SK-N-SH (cell line): ENCODE measurements at regions not wholly inside any gene's neighbourhood (a gene's known extent, or its start where the extent isn't known, plus 50 kb on each side); places are given as distances from the start of the nearest gene placed in this dataset.

Experiments
- CTCF ChIA-PET: fragments of 300-600, 350-600 bp; formaldehyde crosslinking; extraction: SDS; loops from one replicate; lab custom pipeline; 2021; lab: Yijun Ruan, JAX
- POLR2A ChIA-PET: fragments of 350-600 bp; sonication (Branson Sonifier 250); formaldehyde crosslinking; extraction: SDS; loops from one replicate; lab custom pipeline; 2020; ENCODE audit warnings: antibody characterized with exemption, inconsistent platforms; lab: Yijun Ruan, JAX
- DNase-seq: peaks from one replicate; pipeline ENCODE4 v3.0.0; 2012
- H2AFZ ChIP-seq: fragments of 200-600 bp; sonication (generic); 2 replicates; pipeline ENCODE4 v1.8.1; 2016; ENCODE audit warnings: antibody characterized with exemption, mild to moderate bottlenecking, low read depth
- H3F3A ChIP-seq: fragments of 200-600 bp; sonication (generic); replicated peaks from 2 replicates; pipeline ENCODE3; 2016; ENCODE audit warnings: antibody characterized with exemption, mild to moderate bottlenecking; ENCODE audit not compliant: insufficient read depth
- H3K27ac ChIP-seq, 2 experiments: fragments of 200-500 bp in 1 of 2; fragments of 200-600 bp in 1 of 2; sonication (Bioruptor generic) in 1 of 2; sonication (generic), shearing (Covaris generic) in 1 of 2; 2 replicates each; pipeline versions ENCODE4 v1.5.1 to v1.6.1; 2014 to 2016; ENCODE audit warnings: low read depth in 2 of 2, inconsistent platforms in 1 of 2, low read length in 1 of 2, mild to moderate bottlenecking in 1 of 2, mixed read lengths in 1 of 2
- H3K27me3 ChIP-seq: fragments of 200-600 bp; sonication (generic), shearing (Covaris generic); 2 replicates; pipeline ENCODE4 v1.6.1; 2016; ENCODE audit warnings: mixed run types; ENCODE audit not compliant: insufficient read depth
- H3K36me3 ChIP-seq, 2 experiments: fragments of 200-500 bp in 1 of 2; fragments of 200-600 bp in 1 of 2; sonication (Bioruptor generic) in 1 of 2; sonication (generic) in 1 of 2; replicated peaks in 1 of 2; 2 replicates each; pipeline versions ENCODE3 to v1.5.1; 2014 to 2016; ENCODE audit warnings: low read length in 1 of 2, mild to moderate bottlenecking in 1 of 2; ENCODE audit not compliant: insufficient read depth in 2 of 2, control insufficient read depth in 1 of 2
- H3K4me1 ChIP-seq, 2 experiments: fragments of 200-500 bp in 1 of 2; fragments of 200-600 bp in 1 of 2; sonication (Bioruptor generic) in 1 of 2; sonication (generic), shearing (Covaris generic) in 1 of 2; 2 replicates each; pipeline versions ENCODE4 v1.5.1 to v1.6.1; 2014 to 2016; ENCODE audit warnings: low read depth in 1 of 2, low read length in 1 of 2, mixed run types in 1 of 2; ENCODE audit not compliant: insufficient read depth in 2 of 2, control insufficient read depth in 1 of 2
- H3K4me2 ChIP-seq: fragments of 200-600 bp; sonication (generic), shearing (Covaris generic); 2 replicates; pipeline ENCODE4 v1.6.1; 2017; ENCODE audit warnings: mixed run types
- H3K4me3 ChIP-seq, 2 experiments: fragments of 200-500 bp in 1 of 2; fragments of 200-600 bp in 1 of 2; sonication (Bioruptor generic) in 1 of 2; sonication (generic), shearing (Covaris generic) in 1 of 2; 2 replicates each; pipeline versions ENCODE4 v1.5.1 to v1.8.1; 2014 to 2016; ENCODE audit warnings: low read depth in 2 of 2, inconsistent platforms in 1 of 2, low read length in 1 of 2, mild to moderate bottlenecking in 1 of 2, mixed read lengths in 1 of 2, moderate library complexity in 1 of 2
- H3K79me2 ChIP-seq: fragments of 200-600 bp; sonication (generic); 2 replicates; pipeline ENCODE4 v1.8.1; 2017; ENCODE audit warnings: mild to moderate bottlenecking; ENCODE audit not compliant: insufficient read depth
- H3K9ac ChIP-seq: fragments of 200-600 bp; sonication (generic); 2 replicates; pipeline ENCODE4 v1.6.1; 2017; ENCODE audit warnings: mixed run types
- H3K9me2 ChIP-seq: fragments of 200-600 bp; sonication (generic); 2 replicates; pipeline ENCODE4 v1.6.1; 2017; ENCODE audit warnings: mixed run types
- H3K9me3 ChIP-seq: fragments of 200-600 bp; sonication (generic); 2 replicates; pipeline ENCODE4 v1.6.1; 2017; ENCODE audit warnings: mixed run types, mild to moderate bottlenecking, moderate library complexity
- H4K20me1 ChIP-seq: fragments of 200-600 bp; sonication (generic); 2 replicates; pipeline ENCODE4 v1.6.1; 2017; ENCODE audit warnings: mild to moderate bottlenecking, mixed run types; ENCODE audit not compliant: insufficient read depth
- CTCF ChIP-seq: fragments of 200-600 bp; sonication (generic); IDR thresholded peaks from 2 replicates; pipeline ENCODE4 v1.6.1; 2017; ENCODE audit warnings: antibody characterized with exemption, mild to moderate bottlenecking, moderate library complexity
- ELF1 ChIP-seq: IDR thresholded peaks from 2 replicates; pipeline ENCODE4 v1.4.0; 2012
- EP300 ChIP-seq, 2 experiments: IDR thresholded peaks; 2 replicates each; pipeline versions ENCODE4 v1.4.0 to v1.6.1; 2012; ENCODE audit warnings: borderline replicate concordance in 1 of 2, low read depth in 1 of 2, low read length in 1 of 2
- GABPA ChIP-seq: IDR thresholded peaks from 2 replicates; pipeline ENCODE4 v1.4.0; 2012; ENCODE audit warnings: low read depth, mild to moderate bottlenecking
- MAX ChIP-seq: IDR thresholded peaks from 2 replicates; pipeline ENCODE4 v1.4.0; 2012; ENCODE audit warnings: low read depth
- MXI1 ChIP-seq: IDR thresholded peaks from 2 replicates; pipeline ENCODE4 v1.6.1; 2012; ENCODE audit warnings: mild to moderate bottlenecking, low read depth, low read length, improper control_type of control experiment
- PBX3 ChIP-seq: IDR thresholded peaks from 2 replicates; pipeline ENCODE4; 2012
- SIN3A ChIP-seq: IDR thresholded peaks from 2 replicates; pipeline ENCODE4 v1.6.1; 2012; ENCODE audit warnings: low read depth, mild to moderate bottlenecking, low read length, moderate library complexity, borderline replicate concordance
- SMC3 ChIP-seq: IDR thresholded peaks from 2 replicates; pipeline ENCODE4 v1.6.1; 2012; ENCODE audit warnings: low read depth, low read length, improper control_type of control experiment
- TAF1 ChIP-seq: IDR thresholded peaks from 2 replicates; pipeline ENCODE4 v1.6.1; 2012; ENCODE audit warnings: low read depth, mild to moderate bottlenecking, low read length, moderate library complexity, borderline replicate concordance
- TEAD4 ChIP-seq: IDR thresholded peaks from 2 replicates; pipeline ENCODE4 v1.4.0; 2012; ENCODE audit warnings: mild to moderate bottlenecking, borderline replicate concordance; ENCODE audit not compliant: insufficient read depth
- WGBS: methylation state at CpG from one replicate; pipeline ENCODE4 v1.1.6; 2017; ENCODE audit warnings: low lambda C conversion rate; 5-methylcytosine and 5-hydroxymethylcytosine counted together
- TF ChIP-seq, protein P1 (sequence below): fragments of 150-350 bp; IDR thresholded peaks from 2 replicates; pipeline ENCODE4 v1.6.1; 2016; ENCODE audit warnings: mild to moderate bottlenecking, low read depth, low read length

DNA sequence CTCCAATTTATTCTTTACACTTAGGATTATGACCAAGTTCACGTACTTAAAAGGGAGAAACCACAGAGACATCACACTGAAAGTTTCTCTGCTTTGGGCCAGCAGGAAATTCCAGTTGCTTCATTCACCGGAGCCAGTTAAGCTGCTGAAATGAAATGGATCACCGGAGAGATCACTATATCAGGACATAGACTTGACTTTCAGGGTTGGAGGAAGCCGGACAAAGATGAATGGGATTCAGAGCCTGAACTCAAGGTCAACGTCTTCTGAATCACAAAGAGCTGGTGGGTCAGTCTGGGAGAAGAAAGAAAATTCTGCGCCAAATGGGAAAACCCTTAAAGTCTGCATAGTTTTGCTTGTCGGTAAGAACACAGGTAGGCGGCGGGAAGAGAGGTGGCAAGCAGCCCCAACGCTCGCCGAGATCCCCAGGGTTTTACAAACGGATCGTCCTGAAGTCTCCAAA is 81.9 kb upstream of the CCDC28A start:
- H3K27me3 ChIP-seq, result peaks cover 25% of the 10 kb centered on the region
- no peaks in the 10 kb centered on the region for H3K36me3 ChIP-seq
- H3K9ac ChIP-seq, result no peak overlapping the region
- ChIA-PET POLR2A (no interaction called here), CTCF (interaction anchor here (0.5 to 1.8 kb wide), 2 partner anchors 9 to 16 kb away, joined by 3 to 5 read pairs; no protein-coding TSS in a partner anchor)
- H2AFZ ChIP-seq, result no peak overlapping the region
- DNase-seq, result no peak
- H4K20me1 ChIP-seq, result no peaks in the 10 kb centered on the region
- H3K4me1 ChIP-seq, result no peaks in the 10 kb centered on the region; a peak in 1 of 4 replicates
- peaks cover 3% of the 10 kb centered on the region for H3F3A ChIP-seq
- TF ChIP-seq, protein P1, sequence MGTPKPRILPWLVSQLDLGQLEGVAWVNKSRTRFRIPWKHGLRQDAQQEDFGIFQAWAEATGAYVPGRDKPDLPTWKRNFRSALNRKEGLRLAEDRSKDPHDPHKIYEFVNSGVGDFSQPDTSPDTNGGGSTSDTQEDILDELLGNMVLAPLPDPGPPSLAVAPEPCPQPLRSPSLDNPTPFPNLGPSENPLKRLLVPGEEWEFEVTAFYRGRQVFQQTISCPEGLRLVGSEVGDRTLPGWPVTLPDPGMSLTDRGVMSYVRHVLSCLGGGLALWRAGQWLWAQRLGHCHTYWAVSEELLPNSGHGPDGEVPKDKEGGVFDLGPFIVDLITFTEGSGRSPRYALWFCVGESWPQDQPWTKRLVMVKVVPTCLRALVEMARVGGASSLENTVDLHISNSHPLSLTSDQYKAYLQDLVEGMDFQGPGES, result no peak
- no peak for TF ChIP-seq MAX
- no peak for TF ChIP-seq ELF1
- no peak for TF ChIP-seq SMC3
- TF ChIP-seq TEAD4, result no peak
- no peak for TF ChIP-seq MXI1
- no peak for TF ChIP-seq EP300 (IDR thresholded peaks at IDR 0.05; ENCODE audit: borderline replicate concordance in 1 of 2, low read depth in 1 of 2, low read length in 1 of 2)
- H3K9me3 ChIP-seq, result no peaks in the 10 kb centered on the region
- no peak overlapping the region for H3K27ac ChIP-seq
- H3K79me2 ChIP-seq, result no peaks in the 10 kb centered on the region
- H3K4me2 ChIP-seq, result no peak overlapping the region
- no peaks in the 10 kb centered on the region for H3K9me2 ChIP-seq
- WGBS, result 9% methylated on average over 14 of the region's 14 CpGs
- H3K4me3 ChIP-seq, result no peak overlapping the region

DNA sequence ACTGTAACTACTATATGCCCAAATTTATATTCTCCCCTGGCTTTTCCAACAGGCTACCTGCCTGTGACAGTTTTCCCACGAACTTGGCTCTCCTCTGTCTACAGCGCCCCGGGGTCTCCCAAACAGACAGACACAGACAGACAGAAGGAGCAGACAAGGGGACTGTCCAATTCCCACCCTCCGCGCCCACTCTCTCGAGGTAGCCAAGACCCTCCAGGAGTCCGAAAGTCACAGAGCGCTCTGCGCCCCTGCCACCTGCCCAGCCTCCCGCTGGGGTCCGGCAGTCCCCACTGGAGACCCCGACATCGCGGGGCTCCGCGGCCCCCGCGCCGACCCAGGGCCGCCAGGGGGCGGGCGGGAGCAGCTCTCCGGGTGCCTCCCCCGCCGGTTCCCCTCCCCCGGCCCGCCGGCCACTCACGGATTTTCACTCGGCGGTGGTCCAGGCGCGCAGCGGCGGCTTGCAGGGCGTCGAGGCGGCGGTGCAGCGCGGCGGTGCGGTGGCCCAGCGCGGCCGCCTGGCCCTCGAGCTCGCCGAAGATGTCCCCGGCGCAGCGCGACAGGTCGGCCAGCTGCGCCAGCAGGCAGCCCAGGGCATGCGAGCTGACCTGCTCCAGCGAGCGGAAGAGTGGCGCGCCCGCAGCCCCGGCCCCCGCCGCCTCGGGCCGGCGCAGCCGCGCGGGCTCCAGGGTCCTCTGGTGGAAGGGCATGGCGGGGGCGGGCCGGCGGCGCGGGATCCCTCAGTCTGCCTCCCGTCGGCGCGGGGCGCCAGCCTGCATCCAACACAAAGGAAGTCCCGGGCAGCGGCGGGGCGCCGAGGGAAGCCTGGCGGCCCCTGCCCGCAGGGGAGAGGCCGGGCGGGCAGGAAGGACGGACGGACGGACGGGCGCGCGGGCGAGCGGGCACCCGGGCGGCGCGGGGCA is 81.3 kb upstream of the CCDC28A start:
- peak overlapping the region; percentile 43 to 51 for H3K4me3 ChIP-seq
- no peak overlapping the region for H3K27ac ChIP-seq
- no peaks in the 10 kb centered on the region for H3K9me3 ChIP-seq
- no peak overlapping the region for H3K9ac ChIP-seq
- no peak for TF ChIP-seq GABPA
- TF ChIP-seq TAF1, result no peak
- peak; percentile 64 for TF ChIP-seq CTCF
- TF ChIP-seq PBX3, result no peak
- TF ChIP-seq SMC3, result peak; percentile 17; the same call in 1 of the 2 replicates
- no peak for TF ChIP-seq SIN3A
- no peaks in the 10 kb centered on the region for H4K20me1 ChIP-seq
- no peaks in the 10 kb centered on the region for H3K9me2 ChIP-seq
- DNase-seq, result peak; percentile 88
- WGBS, result 0% methylated on average over 9 of the region's 103 CpGs
- no peaks in the 10 kb centered on the region; a peak in 1 of 4 replicates for H3K4me1 ChIP-seq
- H3K27me3 ChIP-seq, result peaks cover 25% of the 10 kb centered on the region
- H3K4me2 ChIP-seq, result peak overlapping the region; percentile 28; the same call in 1 of the 2 replicates
- H3F3A ChIP-seq, result peaks cover 3% of the 10 kb centered on the region
- peak overlapping the region; percentile 56; the same call in 1 of the 2 replicates for H2AFZ ChIP-seq
- CTCF ChIA-PET, result interaction anchor here (0.9 to 1.8 kb wide), 3 partner anchors 9 to 677 kb away, joined by 3 to 5 read pairs (median 4); no protein-coding TSS in a partner anchor
- POLR2A ChIA-PET, result no interaction called here
- no peaks in the 10 kb centered on the region for H3K79me2 ChIP-seq
- no peaks in the 10 kb centered on the region for H3K36me3 ChIP-seq
